Coronary artery (tissue), 2 donors: ENCODE measurements at regions not wholly inside any gene's neighbourhood (a gene's known extent, or its start where the extent isn't known, plus 50 kb on each side); places are given as distances from the start of the nearest gene placed in this dataset.

ENCODE experiments used
- DNase-seq: peaks from one replicate; pipeline ENCODE4 v3.0.0-alpha.2; 2017; ENCODE audit warnings: low spot score
- H3K27ac ChIP-seq, 2 donors: fragments of 200-600 bp; sonication (generic); one replicate each; pipeline ENCODE4 v1.5.1; 2016 to 2019
- H3K4me3 ChIP-seq: fragments of 200-600 bp; sonication (generic); 2 replicates; pipeline ENCODE4 v1.5.1; 2016; ENCODE audit warnings: mild to moderate bottlenecking, moderate library complexity
- TF ChIP-seq, protein P1 (sequence below): fragments of 200-600 bp; sonication (generic); IDR thresholded peaks from one replicate; pipeline ENCODE4 v1.5.1; 2019; ENCODE audit warnings: antibody characterized with exemption

DNA sequence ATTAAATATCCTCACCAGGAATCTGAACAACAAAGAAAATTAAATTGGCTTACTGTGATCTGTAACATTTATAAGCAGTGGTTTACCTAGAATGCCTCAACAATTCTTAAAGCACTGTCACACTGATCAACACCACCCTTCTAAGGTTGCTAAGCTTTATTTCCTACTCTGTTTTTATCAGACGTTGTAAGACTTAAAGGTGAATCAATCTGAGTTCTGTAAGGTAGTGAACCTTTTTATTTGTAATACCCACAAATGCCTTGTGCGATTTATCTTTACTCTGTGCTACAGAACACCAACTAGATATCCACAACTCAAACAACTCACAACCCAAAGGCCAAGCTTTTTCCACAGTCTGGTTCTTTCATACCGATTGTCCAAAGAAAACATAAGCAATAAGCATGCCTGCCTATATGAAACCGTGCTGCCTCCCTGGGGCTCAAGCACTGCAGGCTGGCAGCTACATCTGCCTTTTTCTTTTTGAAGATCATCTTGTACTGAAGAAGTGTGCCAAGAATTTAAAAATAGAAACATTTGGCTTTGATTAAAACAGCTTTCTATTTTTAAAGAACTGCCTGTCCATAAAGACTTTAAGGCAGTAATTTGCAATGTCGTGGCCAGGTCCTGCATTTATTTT is 490.7 kb downstream of the NUP35 start:
- TF ChIP-seq, protein P1, sequence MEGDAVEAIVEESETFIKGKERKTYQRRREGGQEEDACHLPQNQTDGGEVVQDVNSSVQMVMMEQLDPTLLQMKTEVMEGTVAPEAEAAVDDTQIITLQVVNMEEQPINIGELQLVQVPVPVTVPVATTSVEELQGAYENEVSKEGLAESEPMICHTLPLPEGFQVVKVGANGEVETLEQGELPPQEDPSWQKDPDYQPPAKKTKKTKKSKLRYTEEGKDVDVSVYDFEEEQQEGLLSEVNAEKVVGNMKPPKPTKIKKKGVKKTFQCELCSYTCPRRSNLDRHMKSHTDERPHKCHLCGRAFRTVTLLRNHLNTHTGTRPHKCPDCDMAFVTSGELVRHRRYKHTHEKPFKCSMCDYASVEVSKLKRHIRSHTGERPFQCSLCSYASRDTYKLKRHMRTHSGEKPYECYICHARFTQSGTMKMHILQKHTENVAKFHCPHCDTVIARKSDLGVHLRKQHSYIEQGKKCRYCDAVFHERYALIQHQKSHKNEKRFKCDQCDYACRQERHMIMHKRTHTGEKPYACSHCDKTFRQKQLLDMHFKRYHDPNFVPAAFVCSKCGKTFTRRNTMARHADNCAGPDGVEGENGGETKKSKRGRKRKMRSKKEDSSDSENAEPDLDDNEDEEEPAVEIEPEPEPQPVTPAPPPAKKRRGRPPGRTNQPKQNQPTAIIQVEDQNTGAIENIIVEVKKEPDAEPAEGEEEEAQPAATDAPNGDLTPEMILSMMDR, result no peak
- no peak overlapping the region for H3K4me3 ChIP-seq
- no peak for DNase-seq
- no peak overlapping the region for H3K27ac ChIP-seq

DNA sequence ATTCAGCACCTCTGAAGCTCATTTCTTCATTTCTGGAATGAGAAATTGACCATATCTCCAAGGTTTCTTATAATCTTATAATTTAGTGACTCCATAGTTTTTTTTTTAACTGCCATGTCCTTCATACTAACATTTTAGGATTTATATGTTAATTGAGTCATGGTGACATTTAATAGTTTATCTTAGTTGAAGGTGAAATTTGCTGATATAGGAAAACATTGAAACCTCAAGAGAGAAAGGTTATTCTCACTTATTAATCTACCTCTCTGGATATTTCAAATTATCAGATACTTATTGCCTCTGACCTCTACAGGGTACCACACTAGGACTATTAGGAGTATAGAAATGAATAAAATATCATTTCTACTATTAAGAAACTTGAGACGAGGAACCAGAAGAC is 499.0 kb downstream of the NUP35 start:
- no peak overlapping the region for H3K27ac ChIP-seq
- DNase-seq, result no peak
- TF ChIP-seq, protein P1, result no peak
- no peak overlapping the region for H3K4me3 ChIP-seq

DNA sequence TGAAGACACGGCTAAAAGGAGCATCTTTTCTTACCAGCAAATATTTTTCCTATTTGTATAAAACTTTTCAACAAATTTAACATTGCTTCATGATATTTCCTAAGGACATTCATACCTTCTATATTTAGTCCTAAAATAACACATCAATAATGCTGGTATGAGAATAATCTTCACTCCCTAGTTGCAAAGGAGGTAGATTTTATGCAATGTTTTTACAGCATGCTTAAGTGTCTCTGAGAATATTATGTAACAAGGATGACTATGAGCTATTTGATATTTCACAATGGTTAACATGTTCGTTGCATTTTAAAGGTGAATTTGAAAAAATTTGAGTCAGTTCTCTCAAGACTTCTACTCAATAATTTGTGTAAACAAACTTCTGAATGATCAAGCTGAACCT is 506.7 kb downstream of the NUP35 start:
- DNase-seq, result no peak
- Histone ChIP-seq H3K4me3 (no peak overlapping the region), H3K27ac (no peak overlapping the region)
- TF ChIP-seq, protein P1, result no peak

DNA sequence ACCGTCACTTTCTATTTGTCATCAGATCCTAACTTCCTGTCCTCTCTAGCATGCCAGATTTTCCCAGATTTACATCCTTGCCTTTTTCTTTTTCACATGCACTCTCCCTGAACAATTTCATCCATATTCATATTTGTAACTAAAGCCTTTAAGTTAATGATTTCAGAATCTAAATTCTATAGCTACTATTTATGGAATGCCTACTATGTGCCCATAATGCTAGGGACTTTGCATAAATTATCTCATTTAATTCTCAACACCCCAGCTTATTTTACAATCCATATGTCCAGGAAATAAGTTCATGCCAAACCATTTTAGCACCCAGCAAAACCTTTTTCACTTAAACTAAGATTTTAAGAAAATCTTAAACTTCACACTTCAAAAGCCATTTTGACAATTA is 531.9 kb downstream of the NUP35 start:
- TF ChIP-seq, protein P1, result no peak
- no peak for DNase-seq
- Histone ChIP-seq H3K27ac (no peak overlapping the region), H3K4me3 (no peak overlapping the region)

GRCh38 chr2:183665425-183665824 is 541.2 kb downstream of the NUP35 start:
- no peak for DNase-seq
- TF ChIP-seq, protein P1, result no peak
- Histone ChIP-seq H3K27ac (no peak overlapping the region), H3K4me3 (no peak overlapping the region)

DNA sequence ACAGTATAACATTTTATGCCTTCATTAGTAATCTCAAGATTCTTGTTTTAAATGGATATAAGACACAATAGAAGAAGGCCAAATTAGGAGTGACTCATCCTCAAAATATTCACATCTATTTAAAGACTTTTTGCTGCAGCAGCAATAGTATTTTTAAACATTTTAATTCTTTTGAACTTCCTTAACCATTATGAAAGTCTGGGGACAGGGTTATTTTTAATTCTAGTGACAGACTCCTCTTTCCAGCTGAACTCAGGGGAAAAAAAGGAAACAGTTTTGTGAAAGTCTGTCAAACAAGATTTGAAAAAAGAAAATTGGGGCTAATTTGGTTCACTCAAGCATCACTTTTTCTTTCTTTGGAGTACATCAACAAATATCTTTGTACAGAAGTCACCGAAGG is 541.8 kb downstream of the NUP35 start:
- no peak overlapping the region for H3K27ac ChIP-seq
- TF ChIP-seq, protein P1, result no peak
- no peak overlapping the region for H3K4me3 ChIP-seq
- no peak for DNase-seq

- Histone ChIP-seq H3K4me3 (no peak overlapping the region), H3K27ac (no peak overlapping the region)
- no peak for DNase-seq
- TF ChIP-seq, protein P1, result no peak
These were observed 547.0 kb downstream of the NUP35 start for GRCh38 chr2:183671233-183671632.
